ENCODE measurements at regions not wholly inside any gene's neighbourhood (a gene's known extent, or its start where the extent isn't known, plus 50 kb on each side); places are given as distances from the start of the nearest gene placed in this dataset.

DNA sequence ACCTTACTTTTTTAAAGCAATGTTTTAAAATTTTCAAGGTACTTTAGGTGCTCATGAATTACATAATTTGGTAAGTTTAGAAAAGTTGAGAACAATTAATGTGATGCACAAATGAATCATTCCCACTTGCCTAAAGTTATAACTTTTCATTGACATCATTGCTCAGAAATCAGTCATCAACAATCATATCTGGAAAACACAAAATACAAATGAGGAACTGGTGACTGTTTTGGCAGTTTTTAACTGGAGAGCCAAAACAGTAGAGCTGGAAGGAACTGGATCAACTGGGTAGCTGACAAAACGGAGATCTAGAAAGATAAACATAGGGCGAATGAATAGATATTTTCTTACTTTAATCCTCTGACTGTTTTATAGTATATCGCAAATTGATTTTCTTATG is 767.1 kb downstream of the IGSF11 start:
- no peak for ATAC-seq
- no peak for DNase-seq (ENCODE audit: low spot score)
- intact Hi-C loops (cut with DNase I) = no loop called here

DNA sequence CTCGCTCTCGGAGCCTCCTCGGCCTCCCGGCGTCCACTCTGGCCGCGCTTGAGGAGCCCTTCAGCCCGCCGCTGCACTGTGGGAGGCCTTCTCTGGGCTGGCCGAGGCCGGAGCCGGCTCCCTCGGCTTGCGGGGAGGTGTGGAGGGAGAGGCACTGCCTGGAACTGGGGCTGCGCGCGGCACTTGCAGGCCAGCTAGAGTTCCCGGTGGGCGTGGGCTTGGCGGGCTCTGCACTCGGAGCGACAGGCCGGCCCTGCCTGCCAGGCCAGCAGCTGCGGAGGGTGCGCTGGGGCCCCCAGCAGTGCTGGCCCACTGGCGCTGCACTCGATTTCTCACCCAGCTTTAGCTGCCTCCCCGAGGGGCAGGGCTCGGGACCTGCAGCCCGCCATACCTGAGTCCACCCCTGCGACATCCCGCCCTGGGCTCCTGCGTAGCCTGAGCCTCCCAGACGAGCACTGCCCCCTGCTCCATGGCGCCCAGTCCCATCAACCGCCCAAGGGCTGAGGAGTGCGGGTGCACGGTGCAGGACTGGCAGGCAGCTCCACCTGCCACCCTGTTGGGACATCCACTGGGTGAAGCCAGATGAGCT is 765.0 kb downstream of the IGSF11 start:
- intact Hi-C loops (cut with DNase I) = no loop called here
- DNase-seq (ENCODE audit: low spot score) (no peak), ATAC-seq (no peak)

DNA sequence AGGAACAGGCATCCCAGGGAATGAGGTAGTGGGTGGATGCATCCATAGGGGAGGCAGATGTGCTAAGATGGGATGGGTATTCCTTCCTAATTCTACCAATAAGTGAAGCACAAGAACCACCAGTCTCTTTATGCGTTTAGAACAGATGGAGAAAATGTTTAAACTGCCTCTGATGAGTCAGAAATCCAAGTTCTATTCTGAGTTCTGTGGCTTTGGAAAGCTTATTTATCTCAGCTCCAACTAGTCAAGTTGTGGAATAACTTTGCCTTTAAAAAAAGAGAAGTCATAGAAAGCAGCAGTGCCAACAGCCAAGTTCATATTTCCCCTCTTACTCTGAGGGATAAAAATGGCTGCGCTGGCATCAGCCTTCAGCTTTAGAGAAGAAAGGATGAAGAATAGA is 761.7 kb downstream of the IGSF11 start:
- no peak for ATAC-seq
- intact Hi-C loops (cut with DNase I) = no loop called here
- no peak for DNase-seq (ENCODE audit: low spot score)

DNA sequence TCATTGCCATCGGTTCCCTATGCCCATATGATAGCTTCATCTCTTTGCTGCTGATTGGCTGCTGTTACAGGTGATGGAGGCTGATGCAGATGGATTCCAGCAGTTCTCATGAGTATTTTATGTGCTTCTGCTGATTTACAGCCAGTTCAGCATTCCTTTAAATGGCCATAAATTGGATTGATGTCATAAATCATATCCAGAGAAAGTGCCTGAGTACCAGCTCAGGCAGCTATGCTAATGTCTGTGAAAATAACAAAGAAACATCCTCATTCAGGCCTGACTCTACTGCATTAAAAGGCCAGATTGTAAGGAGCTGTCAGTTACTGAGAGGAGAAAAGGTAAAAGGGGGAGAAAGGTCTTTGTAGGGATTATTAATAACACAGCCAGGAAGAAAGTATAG is 756.8 kb downstream of the IGSF11 start:
- intact Hi-C loops (cut with DNase I) = no loop called here
- DNase-seq (ENCODE audit: low spot score) (no peak), ATAC-seq (no peak)

DNA sequence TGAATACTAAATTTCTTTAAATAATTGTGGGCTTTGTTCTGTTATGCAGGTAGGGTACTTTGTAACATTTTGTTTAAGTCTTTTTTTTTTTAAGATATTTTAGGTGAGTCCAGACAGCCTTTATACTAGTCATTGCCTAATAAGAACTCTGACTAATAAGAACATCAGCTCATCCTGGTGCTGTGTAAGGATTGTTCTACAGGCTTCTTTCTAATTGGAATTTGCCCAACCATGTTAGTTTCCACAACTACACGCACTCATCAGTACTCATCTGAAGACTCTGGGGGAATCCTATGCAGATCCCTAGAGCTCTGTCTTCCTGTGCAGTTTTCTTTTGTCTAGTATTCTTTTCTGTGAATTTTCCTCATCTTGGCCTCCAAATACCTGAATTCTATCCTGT is 741.8 kb downstream of the IGSF11 start:
- ATAC-seq = no peak
- DNase-seq (ENCODE audit: low spot score) = no peak
- intact Hi-C loops (cut with DNase I) = no loop called here

DNA sequence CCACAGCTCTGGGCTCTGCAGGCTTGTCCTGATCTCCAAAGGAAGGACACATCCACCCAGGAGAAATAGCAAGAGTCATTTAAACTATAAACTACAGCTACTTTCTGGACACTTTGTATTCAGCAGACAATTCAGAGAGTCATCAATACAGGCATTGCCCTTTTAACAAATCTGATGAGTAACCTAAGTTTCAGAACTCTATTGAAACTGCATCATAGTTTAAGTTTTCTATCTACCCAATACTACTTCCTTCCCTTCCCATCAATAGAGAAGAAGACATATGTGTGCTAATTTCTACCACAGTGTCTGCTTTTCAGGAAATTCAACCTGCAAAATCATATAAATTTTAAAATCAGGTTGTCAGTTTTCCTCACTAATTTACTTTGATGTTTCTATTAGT is 736.5 kb downstream of the IGSF11 start:
- intact Hi-C loops (cut with DNase I) = no loop called here
- DNase-seq (ENCODE audit: low spot score) (no peak), ATAC-seq (no peak)

DNA sequence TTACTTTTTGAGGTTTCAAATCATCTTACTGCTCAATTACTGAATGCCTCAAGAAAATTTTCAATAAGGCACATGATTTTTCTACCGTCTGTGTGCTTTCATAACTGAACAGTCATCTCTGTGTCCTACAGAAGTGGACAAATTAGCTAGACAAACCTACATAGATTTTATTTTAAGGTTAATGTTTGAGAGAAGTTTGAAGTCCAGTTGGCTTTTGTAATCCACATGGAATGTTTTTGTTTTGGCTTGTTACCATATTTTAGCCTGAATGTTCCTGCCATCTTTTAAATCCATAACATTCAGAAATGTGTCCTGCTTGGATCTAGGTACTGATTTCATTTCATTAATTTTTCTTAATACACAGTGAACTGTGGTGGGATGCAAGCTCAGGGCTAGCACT is 730.1 kb downstream of the IGSF11 start:
- ATAC-seq (no peak), DNase-seq (ENCODE audit: low spot score) (no peak)
- intact Hi-C loops (cut with DNase I) = no loop called here

DNA sequence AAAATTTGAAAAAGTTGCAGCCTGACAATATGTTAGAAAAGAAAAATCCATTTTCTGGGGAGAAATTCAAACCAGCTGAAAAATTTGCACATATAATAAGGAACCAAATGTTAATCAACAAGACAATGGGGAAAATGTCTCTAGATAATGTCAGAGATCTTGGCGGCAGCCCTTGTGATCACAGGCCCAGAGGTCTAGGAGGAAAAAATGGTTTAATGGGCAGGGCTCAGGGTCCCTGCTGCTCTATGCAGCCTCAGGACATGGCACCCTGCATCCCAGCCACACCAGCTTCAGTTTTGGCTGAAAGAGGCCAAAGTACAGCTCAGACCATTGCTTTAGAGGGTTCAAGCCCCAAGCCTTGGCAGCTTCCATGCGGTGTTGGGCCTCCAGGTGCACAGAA is 701.9 kb downstream of the IGSF11 start:
- intact Hi-C loops (cut with DNase I) = no loop called here
- no peak for DNase-seq (ENCODE audit: low spot score)
- ATAC-seq = no peak

DNA sequence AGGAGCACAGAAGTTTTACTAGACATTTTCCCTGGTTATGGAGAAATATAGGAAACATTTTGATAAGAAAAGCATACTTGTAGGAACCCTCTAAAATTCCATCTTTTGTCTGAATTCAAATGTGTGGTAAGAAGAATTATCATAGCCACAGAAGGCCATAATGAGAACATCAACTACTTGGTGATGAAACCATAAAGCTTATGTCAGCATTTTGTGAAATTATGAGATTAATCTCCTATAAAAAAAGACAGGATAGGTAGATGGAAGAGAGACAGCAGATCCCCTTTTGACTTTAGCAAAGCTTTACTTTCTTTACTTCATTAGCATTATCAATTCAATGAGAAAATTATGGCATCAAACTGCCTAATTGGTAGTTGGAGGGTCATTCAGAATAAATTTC is 697.0 kb downstream of the IGSF11 start:
- ATAC-seq (no peak), DNase-seq (ENCODE audit: low spot score) (no peak)
- intact Hi-C loops (cut with DNase I) = no loop called here

DNA sequence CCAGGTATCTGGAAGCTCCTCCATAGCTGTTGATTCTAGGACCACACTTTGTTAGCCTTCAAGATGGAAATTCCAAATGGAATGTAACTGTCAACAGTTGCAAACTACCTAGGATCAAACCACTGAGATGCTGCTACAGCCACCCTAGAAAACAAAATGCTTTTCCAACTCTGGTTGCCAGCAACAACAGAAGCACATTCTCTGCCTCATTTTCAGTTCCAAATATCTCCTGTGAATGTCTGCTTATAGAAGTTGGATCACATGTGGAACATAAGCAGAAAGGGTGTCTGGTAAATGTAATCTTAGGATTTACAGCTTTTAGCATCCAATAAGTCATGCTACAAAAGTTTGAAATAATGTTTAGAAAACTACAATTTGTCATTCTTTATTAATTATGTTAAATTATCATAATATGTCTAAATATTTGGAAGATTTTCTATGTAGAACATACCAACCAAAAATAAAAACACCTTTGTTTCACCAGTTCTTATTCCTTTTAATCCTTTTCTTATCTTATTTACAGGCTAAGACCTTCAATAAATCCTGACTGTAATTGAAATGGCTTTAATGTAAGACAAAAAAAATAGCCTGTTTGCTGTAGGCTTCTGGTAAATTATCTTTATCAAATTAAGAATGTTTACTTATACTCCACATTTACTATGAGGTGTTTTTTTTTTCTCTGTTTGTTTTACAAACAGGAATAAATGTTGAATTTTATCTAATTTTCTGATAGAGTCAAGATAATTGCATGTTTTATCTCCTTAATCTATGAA is 687.1 kb downstream of the IGSF11 start:
- intact Hi-C loops (cut with DNase I) = no loop called here
- DNase-seq (ENCODE audit: low spot score) (no peak), ATAC-seq (no peak)

DNA sequence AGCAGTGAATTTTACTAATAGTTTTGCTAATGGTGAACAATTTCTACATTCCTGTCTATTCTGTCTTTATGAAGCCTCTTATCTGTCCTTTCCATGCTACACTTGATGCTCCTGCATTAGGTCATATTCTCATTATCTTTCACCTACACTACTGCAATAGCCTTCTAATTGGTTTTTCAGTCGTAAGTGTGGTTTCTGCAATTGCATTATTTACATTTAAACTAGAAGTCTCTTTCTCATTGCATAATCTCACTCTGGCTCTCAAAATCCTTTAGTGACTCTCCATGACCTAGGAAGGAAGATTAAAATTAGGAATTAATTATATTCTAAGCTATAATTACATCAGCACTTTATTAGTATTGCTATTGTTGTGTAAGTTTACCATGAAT is 686.5 kb downstream of the IGSF11 start:
- DNase-seq (ENCODE audit: low spot score) (no peak), ATAC-seq (no peak)
- intact Hi-C loops (cut with DNase I) = no loop called here

DNA sequence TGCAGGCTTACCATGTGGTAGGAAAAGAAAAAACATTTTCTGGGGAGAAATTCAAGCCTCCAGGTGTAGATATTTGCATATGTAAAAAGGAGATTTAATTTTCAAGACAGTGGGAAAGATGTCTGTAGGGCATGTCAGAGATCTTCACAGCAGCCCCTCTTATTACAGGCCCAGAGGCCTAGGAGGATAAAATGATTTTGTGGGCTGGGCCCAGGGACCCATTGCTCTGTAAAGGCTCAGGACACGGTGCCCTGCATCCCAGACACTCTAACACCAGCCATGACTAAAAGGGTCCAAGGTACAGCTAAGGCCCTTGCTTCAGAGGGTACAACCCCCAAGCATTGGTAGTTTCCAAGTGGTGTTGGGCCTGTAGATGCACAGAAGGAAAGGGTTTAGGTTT is 680.1 kb downstream of the IGSF11 start:
- no peak for DNase-seq (ENCODE audit: low spot score)
- intact Hi-C loops (cut with DNase I) = no loop called here
- ATAC-seq = no peak

DNA sequence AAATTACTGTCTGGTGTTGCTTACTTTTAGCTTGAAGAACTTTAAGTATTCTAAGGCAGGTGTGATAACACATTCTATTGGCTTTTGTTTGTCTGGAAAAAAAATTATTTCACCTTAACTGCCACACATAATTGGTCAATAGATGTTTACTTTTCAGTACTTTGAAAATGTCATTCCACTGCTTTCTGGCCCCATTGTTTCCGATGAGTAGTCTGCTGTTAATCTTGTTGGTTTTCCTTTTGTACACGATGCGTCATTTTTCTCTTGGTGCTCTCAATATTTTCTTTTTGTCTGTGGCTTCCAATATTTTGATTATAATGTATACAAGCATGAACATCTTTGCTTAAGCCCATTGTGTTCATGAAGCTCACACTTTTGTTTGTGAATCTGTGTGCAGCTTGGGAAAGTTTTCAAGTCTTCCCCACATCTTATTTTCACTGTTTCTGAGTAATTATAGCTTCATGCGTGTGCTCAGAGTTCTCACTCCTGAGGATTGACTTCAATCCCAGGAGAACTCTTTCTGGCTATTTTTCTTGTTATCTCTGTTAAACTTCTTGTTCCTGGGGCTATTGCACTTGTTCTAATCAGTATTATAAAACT is 664.7 kb downstream of the IGSF11 start:
- intact Hi-C loops (cut with DNase I) = no loop called here
- ATAC-seq (no peak), DNase-seq (ENCODE audit: low spot score) (no peak)

DNA sequence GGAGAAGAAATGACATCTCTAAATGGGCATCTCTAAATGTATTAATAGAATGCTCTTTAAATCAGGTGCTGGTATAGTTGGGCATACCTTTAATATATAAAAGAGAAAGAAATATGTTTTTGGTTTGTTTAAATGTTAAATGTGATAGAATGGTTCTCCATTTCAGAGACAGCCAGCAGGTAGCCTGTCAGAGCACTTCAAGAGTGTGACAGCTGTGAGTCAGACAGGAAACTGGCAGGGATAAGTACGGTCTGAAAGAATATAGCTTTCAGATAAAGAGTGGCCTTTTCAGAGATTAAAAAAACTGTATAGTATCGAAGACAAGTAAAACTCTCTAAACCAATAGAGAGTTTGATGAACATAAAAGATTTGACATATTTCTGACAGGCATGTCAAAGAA is 654.1 kb downstream of the IGSF11 start:
- ATAC-seq (no peak), DNase-seq (ENCODE audit: low spot score) (no peak)
- intact Hi-C loops (cut with DNase I) = no loop called here

DNA sequence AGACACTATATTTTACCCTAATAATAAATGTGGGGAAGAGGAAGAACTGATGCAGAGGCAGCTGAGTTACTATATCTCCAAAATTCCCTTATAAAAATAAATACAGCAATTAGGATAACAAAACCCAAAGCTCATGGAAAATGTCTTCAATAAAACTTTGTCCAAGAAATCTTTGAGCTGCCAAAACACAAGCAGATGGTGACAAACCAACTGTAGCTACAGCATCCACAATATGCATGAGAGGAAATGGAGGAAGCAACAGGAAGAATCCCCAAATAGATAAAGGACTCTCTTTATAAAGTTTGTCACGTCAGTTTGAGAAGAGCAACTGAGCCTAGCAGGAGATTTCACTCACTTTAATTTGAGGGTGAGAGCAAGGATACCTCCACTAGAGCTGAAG is 638.2 kb downstream of the IGSF11 start:
- intact Hi-C loops (cut with DNase I) = no loop called here
- no peak for DNase-seq (ENCODE audit: low spot score)
- ATAC-seq = no peak

DNA sequence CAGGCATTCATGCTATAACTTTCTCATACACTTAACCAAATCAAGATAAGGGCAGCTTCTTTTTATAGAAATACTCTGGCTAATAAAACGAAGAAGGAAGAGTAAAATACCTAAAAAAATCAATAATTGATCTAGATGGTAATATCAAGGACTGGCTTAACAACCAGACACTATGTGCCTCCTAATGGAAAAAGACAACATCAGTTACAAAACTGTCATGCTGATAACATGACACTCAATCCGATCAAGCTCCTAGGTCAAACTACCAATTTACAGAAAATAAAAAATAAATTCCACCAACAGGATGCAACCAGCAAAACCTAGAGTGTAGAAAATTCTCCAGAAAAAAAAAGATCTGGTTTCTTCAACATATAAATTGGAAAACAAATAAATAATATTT is 634.6 kb downstream of the IGSF11 start:
- ATAC-seq = no peak
- intact Hi-C loops (cut with DNase I) = no loop called here
- DNase-seq (ENCODE audit: low spot score) = no peak

DNA sequence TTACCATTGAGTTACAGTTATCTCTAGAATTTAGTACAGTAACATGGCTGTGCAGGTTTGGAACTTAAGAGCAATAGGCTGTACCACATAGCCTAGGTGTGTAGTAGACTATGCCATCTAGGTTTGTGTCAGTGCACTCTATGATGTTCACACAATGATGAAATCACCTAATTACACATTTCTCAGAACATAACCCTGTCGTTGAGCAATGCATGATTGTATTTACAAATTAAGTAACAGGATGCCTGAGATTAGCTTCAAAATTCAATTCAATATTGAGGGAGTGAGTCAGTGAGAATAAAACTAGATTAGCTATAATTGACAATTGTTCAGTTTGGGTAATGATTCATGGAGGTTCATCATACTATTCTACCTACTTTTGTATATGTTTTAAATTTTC is 633.8 kb downstream of the IGSF11 start:
- intact Hi-C loops (cut with DNase I) = no loop called here
- DNase-seq (ENCODE audit: low spot score) (no peak), ATAC-seq (no peak)

DNA sequence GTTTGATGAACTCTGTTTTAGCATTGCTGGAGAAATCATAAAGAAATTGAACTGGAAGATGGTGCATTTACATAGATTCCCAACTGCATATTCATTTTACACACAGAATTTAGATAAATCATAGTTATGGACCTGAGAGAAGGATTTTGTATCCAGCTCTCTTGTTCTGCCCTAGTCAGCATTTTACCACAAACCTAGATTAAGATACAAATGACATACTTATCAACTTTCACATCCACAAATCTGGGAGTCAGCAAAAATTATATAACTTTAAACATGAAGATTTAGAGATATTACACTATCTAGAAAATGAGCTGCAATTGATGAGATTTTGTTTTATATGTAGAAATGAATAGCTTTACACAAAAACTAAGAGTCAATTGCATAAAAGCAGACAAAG is 632.8 kb downstream of the IGSF11 start:
- intact Hi-C loops (cut with DNase I) = no loop called here
- no peak for DNase-seq (ENCODE audit: low spot score)
- no peak for ATAC-seq

DNA sequence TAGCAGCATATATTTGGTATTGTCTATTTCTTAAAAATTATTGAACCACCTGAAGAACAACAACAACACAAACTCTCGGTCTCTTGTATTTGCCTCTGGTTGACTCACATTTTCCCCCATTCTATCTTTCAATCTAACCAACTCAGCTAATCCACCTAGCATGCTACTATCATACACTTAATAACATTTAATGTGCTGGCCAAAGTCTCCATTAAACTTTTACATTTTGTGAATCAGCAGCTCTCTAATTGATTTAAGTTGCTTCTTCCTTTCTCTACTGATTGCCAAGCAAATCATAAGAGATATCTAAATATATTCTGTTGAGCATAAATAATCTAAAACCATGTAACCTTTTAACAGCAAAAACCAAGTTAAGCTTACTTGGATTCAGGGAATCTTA is 631.7 kb downstream of the IGSF11 start:
- ATAC-seq = no peak
- no peak for DNase-seq (ENCODE audit: low spot score)
- intact Hi-C loops (cut with DNase I) = no loop called here

DNA sequence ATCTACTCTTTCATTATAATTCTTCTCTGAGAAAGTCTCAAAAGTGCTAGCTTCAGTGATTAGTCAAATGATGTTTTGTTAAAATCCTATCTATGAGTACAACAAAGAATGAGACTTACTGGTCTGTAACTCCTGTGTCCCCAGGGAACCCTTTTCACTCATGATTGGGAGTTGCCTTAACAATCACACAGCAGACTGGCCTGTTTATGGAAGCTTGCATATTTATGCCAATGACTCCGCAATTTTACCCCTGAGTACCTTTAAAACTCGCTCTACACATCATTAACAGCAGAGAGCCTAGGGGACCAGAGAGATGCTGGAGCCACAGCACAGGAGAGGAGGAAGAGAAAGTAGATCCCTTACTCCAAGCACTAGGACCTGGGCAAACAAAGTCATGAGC is 628.1 kb downstream of the IGSF11 start:
- intact Hi-C loops (cut with DNase I) = no loop called here
- DNase-seq (ENCODE audit: low spot score) (no peak), ATAC-seq (no peak)

DNA sequence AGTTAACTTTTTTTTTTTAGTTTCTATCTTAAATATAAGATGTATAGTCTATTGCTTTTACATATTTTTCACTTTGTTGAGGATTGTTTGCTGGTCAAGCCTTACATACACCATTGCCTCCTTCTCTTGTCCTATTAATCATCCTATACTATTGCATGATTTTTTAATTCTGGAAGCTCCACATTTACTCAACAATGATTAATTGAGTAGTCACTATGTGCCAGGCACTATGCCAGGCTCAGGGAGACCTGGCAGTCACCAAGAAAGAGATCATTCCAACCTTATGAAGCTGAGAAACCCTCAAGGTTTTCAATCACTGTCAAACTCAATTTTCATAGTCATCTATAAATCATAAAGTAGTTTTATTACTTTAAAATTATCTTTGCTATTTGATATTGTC is 626.2 kb downstream of the IGSF11 start:
- no peak for DNase-seq (ENCODE audit: low spot score)
- intact Hi-C loops (cut with DNase I) = no loop called here
- ATAC-seq = no peak

Data from sciatic nerve (tissue), 2 donors.